SJSA1 (cell line): ENCODE measurements at regions not wholly inside any gene's neighbourhood (a gene's known extent, or its start where the extent isn't known, plus 50 kb on each side); places are given as distances from the start of the nearest gene placed in this dataset.
"Not testable (repeated sequence)": the region's sequence is repeated elsewhere in the genome, so short reads cannot be mapped to it uniquely, and the experiment has no call there.

Experiments used
- DNase-seq, 2 experiments: peaks; one replicate each; pipeline ENCODE4 v3.0.0-alpha.2; 2015 to 2020; ENCODE audit warnings: low spot score in 2 of 2, low read depth in 1 of 2
- H3K27ac ChIP-seq: fragments of 250-450 bp; sonication (Bioruptor Pico); 2 replicates; pipeline ENCODE4 v1.5.1; 2020; ENCODE audit warnings: mild to moderate bottlenecking, moderate library complexity
- H3K27me3 ChIP-seq: fragments of 250-450 bp; sonication (Bioruptor Pico); replicated peaks from 2 replicates; pipeline ENCODE4 v1.5.1; 2020; ENCODE audit warnings: mild to moderate bottlenecking, moderate library complexity
- H3K36me3 ChIP-seq: fragments of 250-450 bp; sonication (Bioruptor Pico); 2 replicates; pipeline ENCODE4 v1.5.1; 2020; ENCODE audit warnings: mild to moderate bottlenecking
- H3K4me1 ChIP-seq: fragments of 250-450 bp; sonication (Bioruptor Pico); replicated peaks from 2 replicates; pipeline ENCODE4 v1.6.1; 2021; ENCODE audit warnings: mild to moderate bottlenecking
- H3K4me3 ChIP-seq: fragments of 250-450 bp; sonication (Bioruptor Pico); 2 replicates; pipeline ENCODE4 v1.5.1; 2020; ENCODE audit warnings: mild to moderate bottlenecking
- H3K9me3 ChIP-seq: fragments of 250-450 bp; sonication (Bioruptor Pico); replicated peaks from 2 replicates; pipeline ENCODE4 v1.5.1; 2020; ENCODE audit warnings: mild to moderate bottlenecking

GRCh38 chr10:21342499-21342898, 183.0 kb downstream of the SKIDA1 start:
- H3K4me3 ChIP-seq = not testable (repeated sequence)

DNA sequence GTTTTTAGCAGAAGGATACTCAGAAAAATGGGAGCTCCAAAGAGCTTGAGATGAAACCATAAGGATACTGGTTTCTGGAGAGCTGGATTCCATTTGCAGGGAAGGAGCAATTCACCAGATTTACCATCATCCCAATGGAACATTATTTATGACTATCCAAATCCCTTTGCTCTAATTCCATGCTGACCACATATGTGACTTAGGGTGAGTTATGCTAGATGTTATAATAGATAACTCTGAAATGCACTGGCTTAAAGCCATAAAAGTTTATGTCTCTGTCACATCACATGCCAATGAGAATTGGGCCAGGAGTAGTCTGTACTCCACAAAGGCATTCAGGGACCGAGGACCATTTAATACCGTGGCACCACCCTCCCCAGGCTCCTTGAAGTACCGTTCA, 185.2 kb downstream of the SKIDA1 start:
- no peaks in the 10 kb centered on the region for H3K27me3 ChIP-seq
- peaks cover 29% of the 10 kb centered on the region for H3K4me1 ChIP-seq
- no peak overlapping the region for H3K27ac ChIP-seq
- no peaks in the 10 kb centered on the region for H3K36me3 ChIP-seq
- no peak for DNase-seq
- no peak overlapping the region for H3K4me3 ChIP-seq
- H3K9me3 ChIP-seq = no peaks in the 10 kb centered on the region

More at GRCh38 chr10:21342499-21342898, 183.0 kb downstream of the SKIDA1 start:
- not testable (repeated sequence) for H3K4me1 ChIP-seq, H3K27ac ChIP-seq, H3K9me3 ChIP-seq, H3K27me3 ChIP-seq, H3K36me3 ChIP-seq
- peak in 1 of 2 experiments; percentile 33 for DNase-seq

- 0 out of 2 replicates have a peak, but pooled peaks cover 3% of the 10 kb centered on the region for H3K9me3 ChIP-seq
- peaks cover 42% of the 10 kb centered on the region for H3K4me1 ChIP-seq
- H3K27ac ChIP-seq = peak overlapping the region; percentile 84
Observed at GRCh38 chr10:21337171-21337792, 188.2 kb downstream of the SKIDA1 start.

GRCh38 chr10:21336476-21337170, 188.9 kb downstream of the SKIDA1 start:
- Histone ChIP-seq H3K9me3 (0 out of 2 replicates have a peak, but pooled peaks cover 3% of the 10 kb centered on the region), H3K4me3 (no peak overlapping the region), H3K27me3 (no peaks in the 10 kb centered on the region), H3K27ac (peak overlapping the region; percentile 84), H3K36me3 (no peaks in the 10 kb centered on the region), H3K4me1 (peaks cover 42% of the 10 kb centered on the region)
- DNase-seq = peak; percentile 96 to 97

More at GRCh38 chr10:21337171-21337792, 188.2 kb downstream of the SKIDA1 start:
- peak in 1 of 2 experiments; percentile 25 for DNase-seq
- no peak overlapping the region for H3K4me3 ChIP-seq
- no peaks in the 10 kb centered on the region for H3K27me3 ChIP-seq
- no peaks in the 10 kb centered on the region for H3K36me3 ChIP-seq

GRCh38 chr10:21334891-21335696, 190.4 kb downstream of the SKIDA1 start:
- no peaks in the 10 kb centered on the region for H3K36me3 ChIP-seq
- peaks cover 49% of the 10 kb centered on the region for H3K4me1 ChIP-seq
- peak overlapping the region; percentile 52 for H3K27ac ChIP-seq
- H3K9me3 ChIP-seq = 0 out of 2 replicates have a peak, but pooled peaks cover 3% of the 10 kb centered on the region
- H3K27me3 ChIP-seq = no peaks in the 10 kb centered on the region
- H3K4me3 ChIP-seq = no peak overlapping the region
- peak; percentile 65 to 74 for DNase-seq

- Histone ChIP-seq H3K9me3 (0 out of 2 replicates have a peak, but pooled peaks cover 3% of the 10 kb centered on the region), H3K27me3 (no peaks in the 10 kb centered on the region), H3K4me3 (no peak overlapping the region), H3K4me1 (peaks cover 35% of the 10 kb centered on the region), H3K36me3 (no peaks in the 10 kb centered on the region), H3K27ac (peak overlapping the region; percentile 37; the same call in 1 of the 2 replicates)
- DNase-seq = no peak
Observed at GRCh38 chr10:21330628-21331020, 194.9 kb downstream of the SKIDA1 start.

DNA sequence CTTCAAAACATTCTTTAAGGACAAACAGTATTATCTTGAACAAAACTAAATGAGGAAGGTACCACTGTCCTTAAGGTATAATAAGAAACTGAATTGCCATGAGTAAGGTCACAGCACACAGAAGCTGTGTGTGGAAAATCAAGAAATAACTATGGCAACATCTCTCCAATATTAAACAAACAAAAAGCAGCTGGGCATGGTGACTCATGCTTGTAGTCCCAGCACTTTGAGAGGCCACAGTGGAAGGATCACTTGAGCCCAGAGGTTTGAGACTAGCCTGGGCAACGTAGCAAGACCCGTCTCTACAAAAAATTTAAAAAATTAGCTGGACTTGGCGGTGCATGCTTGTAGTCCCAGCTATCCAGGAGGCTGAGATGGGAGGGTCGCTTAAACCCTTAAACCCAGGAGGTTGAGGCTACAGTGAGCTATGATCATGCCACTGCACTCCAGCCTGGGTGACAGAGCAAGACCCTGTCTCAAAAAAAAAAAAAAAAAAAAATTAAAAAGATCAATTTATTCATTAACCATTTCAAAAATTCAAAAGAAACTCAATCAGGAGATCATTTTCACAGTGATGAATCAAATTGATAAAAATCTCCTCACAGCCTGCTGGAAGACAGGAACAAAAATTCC, 195.4 kb downstream of the SKIDA1 start:
- Histone ChIP-seq H3K36me3 (no peaks in the 10 kb centered on the region), H3K4me1 (peaks cover 30% of the 10 kb centered on the region), H3K9me3 (0 out of 2 replicates have a peak, but pooled peaks cover 3% of the 10 kb centered on the region), H3K27me3 (no peaks in the 10 kb centered on the region), H3K27ac (peak overlapping the region; percentile 63), H3K4me3 (no peak overlapping the region)
- peak; percentile 81 to 86 for DNase-seq

DNA sequence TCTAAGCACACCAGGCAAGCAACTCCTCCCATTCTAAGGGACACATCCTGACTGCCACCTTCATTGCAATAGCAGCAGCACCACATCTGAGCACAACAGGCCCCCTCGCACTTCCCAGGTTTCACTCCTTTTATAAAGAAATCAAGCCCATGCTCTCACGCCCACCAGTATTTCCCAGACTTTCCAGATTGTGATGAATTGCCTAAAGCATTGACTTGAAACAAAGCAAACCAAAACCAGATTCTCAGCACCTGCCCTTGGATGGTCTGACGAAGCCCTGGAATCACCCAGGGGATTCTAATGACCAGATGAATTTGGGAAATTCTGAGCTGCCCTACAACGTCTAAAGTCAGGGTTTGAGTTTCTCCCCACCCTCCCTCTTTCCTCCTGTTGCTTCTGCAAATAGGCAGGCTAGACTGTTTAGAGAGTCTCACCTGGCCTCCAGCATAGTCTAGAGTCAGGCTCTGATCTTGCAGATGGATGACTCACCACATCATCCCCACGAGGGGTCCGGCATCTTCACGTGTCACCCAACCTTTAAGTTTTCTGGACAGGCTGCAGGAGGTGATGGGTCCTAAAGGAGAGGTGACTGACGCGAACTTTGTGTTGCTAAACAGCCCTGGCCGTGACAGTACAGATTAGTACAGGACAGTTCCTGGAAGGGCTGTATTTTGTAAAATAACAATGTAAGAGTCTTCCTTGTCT, 198.0 kb downstream of the SKIDA1 start:
- no peak overlapping the region for H3K27ac ChIP-seq
- no peak for DNase-seq
- no peak overlapping the region for H3K4me3 ChIP-seq
- no peaks in the 10 kb centered on the region for H3K36me3 ChIP-seq
- peaks cover 15% of the 10 kb centered on the region for H3K4me1 ChIP-seq
- no peaks in the 10 kb centered on the region for H3K27me3 ChIP-seq
- no peaks in the 10 kb centered on the region for H3K9me3 ChIP-seq

DNA sequence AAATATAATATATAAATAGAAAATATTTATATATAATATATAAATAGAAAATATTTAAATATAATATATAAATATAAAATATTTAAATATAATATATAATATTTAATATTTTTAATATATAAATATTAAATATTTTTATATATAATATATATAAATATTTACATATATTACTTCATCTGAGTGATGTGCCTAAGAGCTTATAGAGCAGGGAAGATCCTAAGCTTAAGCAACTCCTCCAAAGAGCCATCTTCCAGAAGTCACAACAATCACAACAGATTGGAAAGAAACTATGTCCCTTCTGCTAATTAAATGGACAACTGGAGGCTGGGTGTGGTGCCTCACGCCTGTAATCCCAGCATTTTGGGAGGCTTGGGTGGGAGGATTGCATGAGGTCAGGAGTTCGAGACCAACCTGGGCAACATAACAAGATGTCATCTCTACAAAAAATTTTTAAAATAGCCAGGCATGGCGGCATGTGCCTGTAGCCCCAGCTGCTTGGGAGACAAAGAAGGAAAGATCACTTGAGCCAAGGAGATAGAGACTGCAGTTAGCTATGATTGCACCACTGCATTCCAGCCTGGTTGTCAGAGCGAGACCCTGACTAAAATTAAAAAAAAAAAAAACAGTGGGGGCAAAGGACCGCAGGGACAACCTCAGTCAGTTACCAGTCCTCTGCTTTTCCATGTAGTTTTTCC, 198.7 kb downstream of the SKIDA1 start:
- Histone ChIP-seq H3K9me3 (no peaks in the 10 kb centered on the region), H3K27ac (no peak overlapping the region), H3K4me3 (no peak overlapping the region), H3K4me1 (peaks cover 15% of the 10 kb centered on the region), H3K36me3 (no peaks in the 10 kb centered on the region), H3K27me3 (no peaks in the 10 kb centered on the region)
- no peak for DNase-seq

- Histone ChIP-seq H3K4me3 (no peak overlapping the region), H3K4me1 (peaks cover 39% of the 10 kb centered on the region), H3K27me3 (no peaks in the 10 kb centered on the region), H3K9me3 (no peaks in the 10 kb centered on the region), H3K27ac (no peak overlapping the region), H3K36me3 (no peaks in the 10 kb centered on the region)
- DNase-seq = peak; percentile 23 to 49
Observed at GRCh38 chr10:21318540-21319167, 206.8 kb downstream of the SKIDA1 start.

DNA sequence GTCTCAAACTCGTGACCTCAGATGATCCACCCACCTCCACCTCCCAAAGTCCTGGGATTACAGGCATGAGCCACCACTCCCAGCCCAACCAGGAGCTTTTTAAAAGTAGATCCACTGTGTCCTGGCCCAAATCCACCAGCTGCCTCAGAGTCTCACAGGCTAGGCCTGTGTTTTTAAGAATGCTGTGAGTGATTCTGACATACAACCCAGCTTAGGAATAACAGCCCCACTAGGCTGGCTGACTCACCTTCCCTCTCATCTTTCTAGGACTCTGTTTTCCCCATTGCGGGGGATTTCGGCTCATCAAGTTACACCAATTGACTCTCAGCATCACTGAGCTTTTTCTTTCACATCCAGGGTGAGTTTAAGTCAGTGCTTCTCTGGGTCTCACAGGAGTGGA, 207.6 kb downstream of the SKIDA1 start:
- no peaks in the 10 kb centered on the region for H3K27me3 ChIP-seq
- H3K4me1 ChIP-seq = peaks cover 40% of the 10 kb centered on the region
- no peak overlapping the region for H3K27ac ChIP-seq
- no peaks in the 10 kb centered on the region for H3K36me3 ChIP-seq
- H3K9me3 ChIP-seq = no peaks in the 10 kb centered on the region
- no peak overlapping the region for H3K4me3 ChIP-seq
- DNase-seq = no peak

- Histone ChIP-seq H3K27me3 (no peaks in the 10 kb centered on the region), H3K4me1 (peaks cover 40% of the 10 kb centered on the region), H3K27ac (peak overlapping the region; percentile 79), H3K4me3 (no peak overlapping the region), H3K9me3 (no peaks in the 10 kb centered on the region), H3K36me3 (no peaks in the 10 kb centered on the region)
- DNase-seq = peak; percentile 77 to 82
Observed at GRCh38 chr10:21315645-21316220, 209.7 kb downstream of the SKIDA1 start.
